ENCODE measurements at regions not wholly inside any gene's neighbourhood (a gene's known extent, or its start where the extent isn't known, plus 50 kb on each side); places are given as distances from the start of the nearest gene placed in this dataset.

DNA sequence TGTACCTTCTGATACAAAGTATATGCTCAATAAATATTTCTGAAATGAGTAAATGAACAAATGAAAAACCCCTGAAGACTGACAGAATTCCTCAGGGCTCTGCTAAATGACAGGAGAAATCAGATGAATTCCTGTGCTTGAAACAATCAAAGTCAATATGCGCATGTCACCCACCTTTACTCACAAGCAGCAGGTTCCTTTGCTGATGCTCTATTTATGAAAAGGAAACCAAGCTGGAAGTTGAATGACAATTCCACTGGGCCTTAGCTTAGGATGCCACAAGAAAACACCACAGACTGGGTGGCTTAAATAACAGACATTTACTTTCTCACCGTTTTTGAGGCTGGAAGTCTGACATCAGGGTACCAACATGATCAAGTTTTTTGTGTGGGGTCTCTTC lies 477.5 kb upstream of the TEX13C start:
- DNase-seq, result no peak

DNA sequence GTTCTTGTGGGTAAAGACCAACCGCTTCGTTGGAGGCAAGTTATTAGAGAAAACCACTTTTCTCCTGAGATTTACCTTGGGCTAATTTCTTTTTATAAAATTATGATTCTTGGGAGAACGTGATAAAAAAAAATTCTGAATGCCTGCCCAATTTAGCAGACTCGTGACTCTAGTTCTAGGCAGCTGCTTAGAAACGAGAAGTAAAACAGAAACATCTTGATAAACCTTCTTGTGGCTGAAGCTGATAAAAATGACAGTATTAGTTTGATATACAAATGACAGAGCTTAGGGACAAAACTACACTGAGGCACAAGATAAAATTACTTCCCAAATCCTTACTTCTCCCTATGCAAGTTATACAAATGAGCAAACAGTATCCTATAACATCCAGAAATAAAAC lies 458.9 kb upstream of the TEX13C start:
- no peak for DNase-seq

DNA sequence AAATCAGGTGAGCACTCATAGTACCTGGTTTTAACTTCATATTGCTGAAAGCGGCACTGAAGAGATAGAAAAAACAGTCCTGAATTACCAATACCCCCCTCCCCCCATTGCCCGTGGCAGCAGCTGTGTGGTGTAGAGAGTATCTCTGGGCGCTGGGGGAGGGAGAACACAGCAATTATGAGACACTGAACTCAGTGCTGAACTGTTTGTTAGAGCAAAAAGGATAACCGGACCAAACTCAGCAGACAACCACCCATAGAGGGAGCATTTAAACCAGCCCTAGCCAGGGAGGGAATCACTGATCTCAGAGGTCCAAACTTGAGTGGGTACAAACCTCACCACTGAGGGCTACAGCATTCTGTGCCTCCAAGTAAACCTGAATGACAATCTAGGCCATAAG lies 457.4 kb upstream of the TEX13C start:
- DNase-seq, result no peak

DNA sequence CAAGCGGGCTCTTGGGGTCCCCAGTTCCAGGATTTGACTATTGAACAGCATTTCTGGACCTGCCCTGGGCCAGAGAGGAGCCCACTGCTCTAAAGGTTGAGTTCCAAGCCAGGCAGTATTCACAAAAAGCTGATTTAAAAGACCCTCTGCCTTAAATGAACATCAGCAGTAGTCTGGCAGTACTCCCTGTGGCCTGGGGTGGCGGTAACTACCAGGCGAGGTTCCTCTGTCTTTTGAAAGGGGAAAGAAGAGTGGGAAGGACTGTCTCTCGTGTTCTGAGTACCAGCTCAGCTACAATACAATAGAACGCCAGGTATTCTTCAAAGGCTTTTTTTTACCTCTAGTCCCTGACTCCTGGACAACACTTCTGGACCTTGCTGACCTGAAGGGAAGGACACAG lies 456.4 kb upstream of the TEX13C start:
- no peak for DNase-seq

DNA sequence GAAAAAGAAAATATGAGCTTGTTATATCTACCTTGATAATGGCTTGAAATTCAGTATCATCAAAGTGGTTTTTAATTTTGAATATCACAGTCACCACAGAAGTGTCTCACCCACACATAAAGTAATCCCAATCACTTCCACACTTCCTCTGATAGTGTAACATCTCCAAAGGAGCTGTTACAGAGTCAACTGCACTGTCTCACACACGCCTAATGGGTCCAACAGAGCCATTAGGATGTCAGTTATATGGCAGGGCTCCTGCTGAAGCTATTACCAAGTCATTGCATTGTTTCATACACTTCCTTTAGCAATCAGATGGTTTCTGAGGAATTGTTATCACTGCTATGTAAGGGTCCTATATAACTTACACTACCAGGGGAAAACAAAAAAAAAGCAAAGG lies 432.1 kb upstream of the TEX13C start:
- no peak for DNase-seq

DNA sequence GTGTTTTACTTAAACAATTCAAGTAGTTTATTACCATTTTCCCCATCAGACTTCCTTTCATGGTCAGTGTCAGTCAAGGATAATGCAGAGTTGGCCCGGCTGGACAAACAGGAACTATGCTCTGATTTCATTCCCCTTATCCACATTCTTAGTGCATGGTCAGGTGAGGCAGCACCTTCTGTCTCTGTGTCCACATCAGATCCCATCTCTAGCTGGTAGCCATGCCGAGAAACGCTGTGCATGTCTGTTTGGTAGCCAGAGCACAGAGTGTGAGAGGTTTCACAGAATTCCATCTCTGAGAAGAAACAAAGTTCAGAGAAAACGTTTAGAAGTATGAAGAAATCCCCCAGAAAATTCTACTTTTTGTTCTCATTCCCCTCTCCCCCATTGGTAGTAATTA lies 423.7 kb upstream of the TEX13C start:
- DNase-seq, result no peak

DNA sequence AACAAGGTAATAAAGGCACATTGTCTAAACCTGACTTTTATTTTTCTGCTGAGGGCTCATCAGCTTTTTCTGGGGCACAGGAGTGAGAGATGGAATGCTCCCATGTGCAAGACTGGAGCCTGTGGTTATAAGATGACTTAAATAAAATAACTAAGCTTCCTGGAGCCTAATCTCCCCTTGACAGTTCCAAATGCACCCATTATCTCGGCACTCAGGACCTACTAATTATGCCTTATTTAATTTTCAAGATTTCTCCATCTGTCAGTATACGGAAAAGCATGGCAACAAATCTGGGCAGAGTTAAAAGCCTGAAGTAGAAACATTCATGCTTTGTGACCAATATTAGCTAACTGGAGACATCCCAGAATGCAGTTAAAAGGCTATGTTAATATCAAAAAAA lies 416.7 kb upstream of the TEX13C start:
- no peak for DNase-seq

DNA sequence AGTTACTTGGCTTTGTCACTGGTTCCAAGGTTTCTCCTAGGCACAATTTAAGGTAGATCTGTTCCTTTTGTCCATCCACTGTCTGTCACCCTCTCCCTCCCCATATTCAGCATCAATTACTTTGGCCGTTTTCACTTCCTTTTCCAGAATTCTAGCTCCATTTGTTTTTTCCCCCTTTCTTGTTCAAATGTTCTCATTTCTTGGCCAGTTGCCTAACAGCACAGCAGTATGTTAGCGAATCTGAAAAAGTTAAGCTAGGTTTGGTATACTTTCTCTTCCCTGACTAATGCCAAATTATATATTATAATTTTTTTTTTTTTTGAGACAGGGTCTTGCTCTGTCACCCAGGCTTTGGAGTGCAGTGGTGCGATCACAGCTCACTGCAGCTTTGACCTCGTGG lies 409.1 kb upstream of the TEX13C start:
- DNase-seq, result no peak

DNA sequence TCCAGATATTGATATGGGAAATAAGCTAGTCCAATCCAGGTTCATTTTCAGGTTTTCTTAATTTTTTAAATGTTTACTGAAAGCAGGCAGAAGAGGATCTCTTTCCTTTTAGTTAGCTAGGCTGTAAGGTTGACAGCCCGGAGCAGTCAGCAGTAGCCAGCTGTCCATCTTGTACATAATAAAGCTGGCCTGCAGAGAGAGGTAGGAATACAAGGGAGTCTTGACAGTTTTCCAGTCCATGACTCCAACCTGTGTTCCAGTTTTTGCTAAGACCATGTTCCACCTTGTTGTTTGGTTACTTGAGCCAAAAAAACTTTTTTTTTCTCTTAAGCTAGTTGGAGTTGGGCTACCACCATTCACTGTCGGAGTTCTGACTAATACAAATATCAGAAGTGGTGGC lies 402.7 kb upstream of the TEX13C start:
- no peak for DNase-seq

DNA sequence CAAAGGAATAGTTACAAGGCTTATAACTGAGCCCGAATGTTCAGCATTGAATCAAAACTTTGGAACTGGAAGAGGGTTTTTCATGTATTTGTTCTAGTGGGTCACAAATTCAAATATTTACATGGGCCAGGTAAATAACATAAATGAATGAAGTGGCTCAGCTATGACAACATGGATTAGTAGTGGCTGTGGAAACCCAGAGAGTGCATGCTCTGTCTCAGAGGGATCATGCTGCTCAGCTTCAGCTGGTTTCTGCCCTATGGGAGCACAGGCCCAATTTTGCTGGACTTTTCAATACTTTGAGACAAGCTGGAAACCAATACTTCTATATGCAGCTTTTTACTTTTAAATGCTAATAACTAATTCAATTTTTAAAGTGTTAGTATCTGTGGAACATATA lies 394.0 kb upstream of the TEX13C start:
- no peak for DNase-seq

DNA sequence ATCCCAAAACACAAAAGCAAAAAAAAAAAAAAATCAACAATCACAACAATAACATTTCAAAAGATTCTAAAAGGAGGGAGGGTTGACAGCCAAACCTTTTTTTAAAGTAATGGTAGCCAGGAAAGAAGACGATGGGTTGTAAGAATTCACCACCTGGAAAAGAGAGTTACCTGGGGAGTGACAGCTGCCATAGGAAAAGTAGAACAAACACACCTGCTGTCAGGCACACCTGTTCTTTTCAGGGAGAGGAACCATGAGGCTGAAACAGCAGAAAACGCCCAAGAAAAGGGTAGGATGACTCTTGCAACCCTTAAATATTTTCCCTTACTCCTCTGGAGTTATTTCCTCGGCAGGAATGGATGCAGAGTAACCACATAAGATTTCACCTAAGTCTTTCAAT lies 388.4 kb upstream of the TEX13C start:
- DNase-seq, result no peak

DNA sequence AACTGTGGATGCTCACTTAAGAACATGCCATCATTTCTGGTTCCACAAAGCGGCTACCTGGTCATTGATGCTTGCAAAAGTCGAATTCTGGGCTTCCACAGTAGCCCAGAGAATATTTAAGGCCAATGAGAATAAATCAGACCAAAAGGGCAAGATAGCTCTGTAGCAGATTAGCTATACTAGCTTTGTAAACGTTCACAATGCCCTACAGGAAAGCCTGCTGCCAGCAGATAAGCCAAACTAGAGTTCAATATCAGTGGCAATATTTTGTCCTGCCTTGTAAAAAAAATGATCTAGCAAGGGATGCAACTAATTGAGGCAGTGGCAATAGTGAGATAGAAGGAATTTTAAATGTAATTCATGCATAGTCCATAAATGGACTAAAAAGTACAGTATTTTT lies 387.7 kb upstream of the TEX13C start:
- no peak for DNase-seq

DNA sequence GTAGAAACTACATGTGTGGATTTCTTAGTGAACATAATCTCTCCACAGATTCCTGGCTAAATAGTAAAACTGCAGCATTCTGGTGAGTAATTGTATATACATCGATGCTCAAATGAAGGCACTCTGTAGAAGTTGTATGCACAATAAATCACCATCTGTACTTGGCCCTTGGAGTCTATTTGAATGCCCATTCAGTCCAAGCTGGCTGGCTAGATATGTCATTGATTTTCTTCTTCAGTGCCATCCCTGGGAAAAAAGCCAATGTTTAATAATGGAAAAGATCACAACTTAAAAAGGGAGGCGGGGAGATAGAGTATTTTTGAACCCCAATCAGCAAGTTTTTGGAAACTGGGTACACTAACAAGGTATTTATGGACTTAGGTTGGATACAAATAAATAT lies 381.0 kb upstream of the TEX13C start:
- no peak for DNase-seq

DNA sequence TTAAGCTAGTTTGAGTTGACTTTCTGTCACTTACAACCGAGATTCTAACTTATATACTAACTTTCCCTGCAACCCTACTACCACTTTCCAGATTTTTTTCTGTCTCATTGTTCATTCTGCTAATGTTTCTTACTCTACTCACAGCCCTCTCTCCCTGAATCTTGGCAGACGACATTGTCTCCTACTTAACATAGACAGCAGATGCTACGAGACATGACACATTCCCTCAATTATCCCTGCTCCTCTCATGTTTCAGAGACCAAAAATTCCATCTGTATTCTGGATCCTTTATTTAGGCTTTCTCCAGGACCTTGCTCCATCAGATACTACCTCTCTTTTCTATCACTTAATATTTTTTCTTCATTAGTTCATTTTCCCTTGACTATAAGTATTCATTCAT lies 379.1 kb upstream of the TEX13C start:
- DNase-seq, result no peak

DNA sequence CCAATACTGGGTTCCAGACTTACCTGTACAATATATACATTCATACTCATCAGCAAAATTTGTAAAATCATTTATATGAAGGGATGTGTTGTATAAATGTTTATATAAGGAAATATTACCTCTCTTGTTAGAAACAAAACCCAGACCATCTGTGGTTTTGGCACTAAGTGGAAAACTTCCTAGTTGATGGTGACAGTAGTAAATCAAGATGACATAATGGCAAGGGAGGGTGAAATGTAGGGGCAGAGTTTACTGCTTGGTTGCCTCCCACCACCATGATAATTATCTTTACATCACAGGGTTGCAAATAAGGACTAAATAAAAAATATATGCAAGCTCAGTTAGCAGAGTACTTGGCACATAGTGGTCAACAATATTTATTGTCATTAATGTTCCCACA lies 365.3 kb upstream of the TEX13C start:
- DNase-seq, result no peak

DNA sequence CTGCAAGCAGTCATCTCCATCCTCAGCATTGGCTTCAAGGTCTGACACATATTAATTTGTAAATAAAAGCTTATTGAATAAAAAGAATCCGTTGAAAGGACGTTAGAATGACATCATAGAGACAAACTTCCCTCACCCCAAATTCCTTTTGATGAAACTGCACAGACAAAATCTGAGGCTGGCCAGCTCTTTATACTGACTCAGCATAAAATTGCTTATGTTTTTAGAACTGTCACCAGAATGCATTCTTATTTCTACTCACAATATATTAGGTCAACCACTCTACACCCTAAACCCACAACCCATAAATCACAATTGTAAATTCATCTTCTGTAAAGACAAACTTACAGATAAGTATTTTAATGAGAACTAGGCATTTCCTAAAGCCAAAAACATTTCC lies 359.2 kb upstream of the TEX13C start:
- no peak for DNase-seq

DNA sequence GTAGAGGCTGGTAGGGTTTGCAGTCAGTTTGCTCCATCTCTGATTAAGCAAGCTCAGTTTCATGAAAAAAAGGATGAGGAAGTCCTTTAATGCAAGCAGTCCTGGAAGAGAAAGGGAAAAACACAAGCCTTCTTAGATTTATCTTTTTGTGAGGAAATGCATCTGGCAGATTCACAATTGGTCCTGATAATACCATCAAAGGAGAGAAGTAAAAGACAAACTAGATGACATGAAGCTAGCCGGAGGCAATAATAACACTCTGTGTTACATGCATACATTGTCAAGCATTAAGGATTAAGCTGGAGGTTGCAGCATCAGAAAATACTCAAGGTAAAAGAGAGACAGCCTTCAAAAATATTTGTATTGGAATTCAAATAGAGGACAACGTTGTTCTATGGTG lies 356.0 kb upstream of the TEX13C start, which contains the start of gene TENM1:
Gene TENM1, minus strand, starts transcription at position 101 of the 400 bp plus-strand sequence.
- no peak for DNase-seq

DNA sequence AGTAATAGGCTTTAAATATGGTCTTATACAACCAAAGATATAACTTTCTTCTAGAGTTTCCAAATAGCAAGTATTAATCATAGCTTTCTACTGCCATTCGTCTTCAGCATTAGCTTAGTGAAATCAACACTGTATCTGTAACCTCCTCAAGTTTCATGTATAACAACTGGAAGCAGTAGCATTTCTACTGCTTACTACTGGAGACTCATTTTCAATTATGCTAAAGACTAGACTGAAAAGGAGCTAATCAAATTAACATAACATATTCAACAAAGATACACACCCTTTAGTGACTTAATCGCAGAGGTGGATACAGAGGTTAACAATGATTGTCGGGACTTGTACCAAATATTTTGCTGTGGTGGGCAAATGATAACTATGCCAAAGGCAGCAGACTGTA lies 344.2 kb upstream of the TEX13C start:
- no peak for DNase-seq

DNA sequence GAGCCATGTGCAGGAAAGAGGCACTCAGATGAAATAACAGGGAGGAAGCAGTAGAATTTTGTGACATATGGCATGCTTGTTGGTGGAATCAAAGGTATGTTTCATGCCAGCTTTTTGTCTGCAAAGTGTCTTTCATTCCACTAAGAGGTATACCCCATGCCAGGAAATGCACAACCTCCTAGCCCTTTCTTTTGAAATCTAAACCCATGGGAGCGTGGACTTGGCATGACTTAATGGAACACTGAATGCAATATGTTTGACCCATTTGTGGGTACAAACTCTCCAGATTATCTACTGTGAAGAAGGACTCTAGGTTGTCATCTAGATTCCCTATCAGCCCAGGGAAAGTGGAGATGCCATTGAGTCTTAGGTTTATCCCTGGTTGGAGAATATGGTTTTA lies 338.3 kb upstream of the TEX13C start:
- DNase-seq, result no peak

DNA sequence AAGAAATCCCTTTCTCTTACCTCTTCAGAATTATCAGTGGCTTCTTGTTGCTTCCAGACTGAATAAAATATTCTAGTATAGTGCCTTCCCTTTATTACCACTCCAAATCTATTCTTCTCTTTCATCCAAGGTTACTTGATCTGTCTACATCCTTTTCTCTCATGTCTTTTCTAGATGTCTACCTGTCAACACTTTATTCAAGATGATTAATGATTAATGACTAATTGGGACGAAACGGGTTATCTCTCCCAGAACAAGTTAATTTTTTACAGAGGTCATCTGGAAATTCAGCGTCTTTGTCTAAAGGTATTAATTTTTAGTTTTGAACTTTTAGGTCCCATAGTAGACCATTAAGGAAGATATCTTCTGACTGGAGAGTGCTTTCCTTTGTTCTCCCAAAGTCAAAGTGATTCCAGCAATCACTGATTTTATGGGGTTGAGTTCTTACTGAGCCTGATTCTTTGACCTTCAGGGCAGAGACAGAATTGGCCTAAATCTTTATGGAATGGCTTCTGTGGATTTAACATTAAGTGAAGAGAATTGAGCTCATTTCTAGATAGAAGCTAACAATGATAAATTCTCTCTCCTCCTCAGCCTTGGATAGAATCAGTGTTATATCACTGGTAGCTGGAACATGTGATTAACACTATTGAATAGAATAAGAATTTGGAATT lies 335.4 kb upstream of the TEX13C start:
- no peak for DNase-seq

DNA sequence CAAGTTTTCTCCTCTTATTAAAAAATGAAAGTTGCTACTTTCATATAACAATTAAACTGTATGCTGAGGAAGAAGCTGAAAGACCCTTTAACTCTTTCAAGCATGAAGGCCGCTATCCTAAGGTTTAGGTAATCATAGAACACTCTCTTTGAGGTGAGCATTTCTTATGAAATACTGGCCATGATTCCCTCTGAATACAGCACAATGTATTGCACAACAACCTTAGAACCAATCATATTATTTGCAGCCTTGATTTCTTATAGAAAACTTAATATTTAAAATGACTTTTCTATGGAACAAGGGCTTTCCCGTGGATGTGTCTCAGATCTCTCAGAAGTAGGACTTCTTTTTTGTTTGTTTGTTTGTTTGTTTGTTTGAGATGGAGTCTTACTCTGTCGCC lies 333.4 kb upstream of the TEX13C start:
- DNase-seq, result no peak

DNA sequence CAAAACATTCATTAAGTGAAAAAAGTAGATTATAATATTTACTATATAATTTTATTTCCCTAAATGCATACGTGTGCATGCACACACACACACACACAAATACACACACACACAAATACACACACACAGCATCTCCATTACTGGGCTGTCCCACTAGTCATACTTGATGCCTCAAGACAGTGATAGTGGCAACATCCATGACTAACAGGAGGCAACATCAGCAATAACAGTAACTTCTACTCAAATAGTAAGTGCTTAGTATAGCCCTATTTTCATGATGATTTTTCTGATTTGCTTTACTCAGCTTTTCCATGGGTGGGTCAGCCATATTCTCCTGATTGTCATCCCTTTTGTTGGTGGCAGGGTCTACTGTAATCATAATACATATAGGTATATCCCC lies 325.9 kb upstream of the TEX13C start:
- DNase-seq, result no peak

DNA sequence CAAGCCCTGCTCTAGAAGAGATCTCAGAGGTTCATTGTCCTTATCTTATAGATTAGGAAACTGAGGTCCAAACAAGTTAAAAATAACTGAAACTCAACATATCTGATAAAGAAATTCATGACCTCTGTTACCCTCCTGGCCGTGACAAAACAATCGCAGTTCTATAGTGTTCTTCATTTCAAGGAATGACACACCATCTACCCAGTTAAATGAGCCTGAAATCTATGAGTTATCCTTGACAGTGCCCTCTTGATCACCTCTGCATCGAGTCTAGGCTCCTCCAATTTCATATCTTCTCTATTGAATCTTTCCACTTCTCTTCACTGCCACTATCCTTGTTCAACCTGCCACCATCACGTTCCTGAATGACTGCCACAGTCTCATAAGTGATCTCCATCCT lies 325.3 kb upstream of the TEX13C start:
- no peak for DNase-seq

DNA sequence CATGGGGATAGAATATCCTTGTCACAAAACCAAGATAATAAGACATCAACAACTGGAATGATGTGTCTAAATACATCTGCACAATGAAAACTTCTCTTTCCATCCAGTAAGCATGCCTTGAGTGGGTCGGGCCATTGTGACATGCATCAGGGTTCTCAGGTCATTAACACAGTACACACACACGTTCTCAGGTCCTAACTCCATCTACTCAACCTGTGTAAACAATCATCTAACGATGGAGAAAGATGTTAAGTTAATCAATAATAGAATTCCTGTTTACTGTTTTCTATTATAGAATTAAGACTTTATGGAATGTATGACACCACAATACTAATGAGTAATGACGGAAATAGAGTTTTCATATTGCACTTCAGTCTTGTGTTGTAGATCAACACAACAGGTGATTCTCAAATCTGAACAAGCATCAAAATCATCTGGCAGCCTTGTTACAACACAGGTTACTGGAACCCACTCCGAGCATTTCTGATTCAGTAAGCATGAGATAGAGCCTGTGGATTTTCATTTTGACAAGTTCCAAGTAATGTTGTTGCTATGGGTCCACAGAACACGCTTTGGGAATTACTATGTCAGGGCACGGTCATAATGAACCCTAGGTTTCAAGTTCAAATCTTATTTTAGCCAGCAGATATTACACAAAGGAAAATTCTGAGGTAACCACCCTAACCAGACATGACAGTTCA lies 315.8 kb upstream of the TEX13C start:
- DNase-seq, result no peak

DNA sequence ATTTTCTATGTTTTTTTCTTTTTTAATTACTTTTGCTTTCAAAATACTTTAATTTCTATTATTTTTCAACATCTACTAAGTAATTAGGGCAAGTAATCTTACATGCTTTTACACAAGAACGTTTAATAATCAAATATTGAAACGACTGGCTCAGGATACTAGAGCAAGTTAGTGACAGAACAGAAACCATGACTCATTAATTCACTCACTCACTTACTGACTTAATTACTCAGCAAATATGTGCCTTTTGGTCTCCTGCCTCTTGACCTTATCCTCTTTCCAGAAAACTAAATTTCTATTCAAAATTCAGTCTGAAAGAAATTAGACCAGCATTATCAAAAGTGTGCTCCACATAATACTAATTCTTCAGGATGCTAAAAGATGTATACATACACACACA lies 314.9 kb upstream of the TEX13C start:
- DNase-seq, result no peak
